ENCODE measurements at regions not wholly inside any gene's neighbourhood (a gene's known extent, or its start where the extent isn't known, plus 50 kb on each side); places are given as distances from the start of the nearest gene placed in this dataset.

DNA sequence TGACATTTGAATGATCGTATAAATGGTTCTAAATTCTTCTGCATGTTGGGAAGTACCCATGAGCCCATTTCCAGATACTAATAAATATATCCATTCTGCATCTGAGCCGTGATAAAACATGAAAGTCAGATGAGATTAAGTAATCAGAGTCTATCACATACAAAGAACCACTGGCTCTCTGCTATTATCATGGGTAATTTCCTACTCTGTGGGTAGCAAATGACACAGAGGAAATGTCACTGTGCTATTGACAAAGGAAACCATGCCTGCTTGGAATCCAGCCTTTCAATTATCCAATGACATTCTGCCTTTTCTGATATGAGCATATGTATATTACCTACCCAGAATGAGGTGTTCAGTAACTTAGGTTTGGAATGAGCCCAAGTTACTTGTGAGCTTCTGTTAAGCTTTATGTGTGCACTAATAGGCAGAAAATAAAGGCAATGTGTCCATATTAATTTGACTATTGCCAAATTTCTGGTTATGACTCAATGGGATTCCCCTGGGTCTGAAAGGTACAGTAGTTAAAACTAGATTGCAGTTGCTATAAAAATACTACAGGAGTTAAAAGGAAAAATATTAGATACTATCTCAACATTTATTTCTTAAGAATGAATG, 238.7 kb upstream of the KCNIP4 start:
- Histone ChIP-seq H3K27ac (ENCODE audit: extremely low read depth, low read depth, low read length) (no peak overlapping the region), H3K4me1 (ENCODE audit: control insufficient read depth, insufficient read depth, low read length) (no peaks in the 10 kb centered on the region), H3K4me3 (ENCODE audit: low read depth, low read length) (no peak overlapping the region), H3K9me3 (ENCODE audit: control insufficient read depth, insufficient read depth, low read depth, low read length) (no peaks in the 10 kb centered on the region), H3K36me3 (ENCODE audit: control insufficient read depth in 2 of 2, insufficient read depth in 1 of 2, low read length in 2 of 2) (no peaks in the 10 kb centered on the region)
- TF ChIP-seq SP2 (tag by site-specific recombination; IDR thresholded peaks at IDR 0.05) (no peak), MZF1 (tag by site-specific recombination; IDR thresholded peaks at IDR 0.05; ENCODE audit: borderline replicate concordance) (no peak), ZNF629 (tag by site-specific recombination; IDR thresholded peaks at IDR 0.05) (no peak)
- POLR2A ChIA-PET, result no interaction called here
- CTCF ChIA-PET, result no interaction called here

DNA sequence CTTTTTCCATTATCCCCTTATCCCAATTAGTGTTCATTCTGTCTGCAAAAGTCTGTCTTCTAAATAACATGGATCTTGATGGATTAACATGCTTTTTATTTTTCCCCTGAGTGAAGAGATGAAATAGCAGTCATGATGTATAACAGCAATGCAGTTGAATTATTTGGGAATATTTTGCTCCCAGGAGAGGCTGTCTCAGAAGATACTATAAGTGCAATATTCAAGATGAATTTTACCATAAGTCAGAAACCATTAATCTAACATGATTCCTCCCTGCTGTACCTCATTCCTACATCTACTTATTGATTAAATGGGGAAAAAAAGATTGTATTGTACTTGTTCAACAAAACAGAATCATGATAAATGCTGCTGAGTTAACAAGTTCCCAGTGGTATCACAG, 233.2 kb upstream of the KCNIP4 start:
- H3K36me3 ChIP-seq (ENCODE audit: control insufficient read depth in 2 of 2, insufficient read depth in 1 of 2, low read length in 2 of 2), result no peaks in the 10 kb centered on the region
- H3K4me1 ChIP-seq (ENCODE audit: control insufficient read depth, insufficient read depth, low read length), result no peaks in the 10 kb centered on the region
- H3K4me3 ChIP-seq (ENCODE audit: low read depth, low read length), result no peak overlapping the region
- TF ChIP-seq, protein P1, sequence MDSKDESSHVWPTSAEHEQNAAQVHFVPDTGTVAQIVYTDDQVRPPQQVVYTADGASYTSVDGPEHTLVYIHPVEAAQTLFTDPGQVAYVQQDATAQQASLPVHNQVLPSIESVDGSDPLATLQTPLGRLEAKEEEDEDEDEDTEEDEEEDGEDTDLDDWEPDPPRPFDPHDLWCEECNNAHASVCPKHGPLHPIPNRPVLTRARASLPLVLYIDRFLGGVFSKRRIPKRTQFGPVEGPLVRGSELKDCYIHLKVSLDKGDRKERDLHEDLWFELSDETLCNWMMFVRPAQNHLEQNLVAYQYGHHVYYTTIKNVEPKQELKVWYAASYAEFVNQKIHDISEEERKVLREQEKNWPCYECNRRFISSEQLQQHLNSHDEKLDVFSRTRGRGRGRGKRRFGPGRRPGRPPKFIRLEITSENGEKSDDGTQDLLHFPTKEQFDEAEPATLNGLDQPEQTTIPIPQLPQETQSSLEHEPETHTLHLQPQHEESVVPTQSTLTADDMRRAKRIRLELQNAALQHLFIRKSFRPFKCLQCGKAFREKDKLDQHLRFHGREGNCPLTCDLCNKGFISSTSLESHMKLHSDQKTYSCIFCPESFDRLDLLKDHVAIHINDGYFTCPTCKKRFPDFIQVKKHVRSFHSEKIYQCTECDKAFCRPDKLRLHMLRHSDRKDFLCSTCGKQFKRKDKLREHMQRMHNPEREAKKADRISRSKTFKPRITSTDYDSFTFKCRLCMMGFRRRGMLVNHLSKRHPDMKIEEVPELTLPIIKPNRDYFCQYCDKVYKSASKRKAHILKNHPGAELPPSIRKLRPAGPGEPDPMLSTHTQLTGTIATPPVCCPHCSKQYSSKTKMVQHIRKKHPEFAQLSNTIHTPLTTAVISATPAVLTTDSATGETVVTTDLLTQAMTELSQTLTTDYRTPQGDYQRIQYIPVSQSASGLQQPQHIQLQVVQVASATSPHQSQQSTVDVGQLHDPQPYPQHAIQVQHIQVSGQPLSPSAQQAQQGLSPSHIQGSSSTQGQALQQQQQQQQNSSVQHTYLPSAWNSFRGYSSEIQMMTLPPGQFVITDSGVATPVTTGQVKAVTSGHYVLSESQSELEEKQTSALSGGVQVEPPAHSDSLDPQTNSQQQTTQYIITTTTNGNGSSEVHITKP (tag by site-specific recombination; IDR thresholded peaks at IDR 0.05), result no peak
- no peak for TF ChIP-seq ZNF221 (tag by site-specific recombination; IDR thresholded peaks at IDR 0.05; ENCODE audit: borderline replicate concordance)
- no peak for TF ChIP-seq ZNF354C (tag by site-specific recombination; IDR thresholded peaks at IDR 0.05; ENCODE audit: borderline replicate concordance, low read depth)
- no peak for TF ChIP-seq ZNF555 (tag by site-specific recombination; conservative IDR thresholded peaks at IDR 0.05)
- TF ChIP-seq, protein P2, sequence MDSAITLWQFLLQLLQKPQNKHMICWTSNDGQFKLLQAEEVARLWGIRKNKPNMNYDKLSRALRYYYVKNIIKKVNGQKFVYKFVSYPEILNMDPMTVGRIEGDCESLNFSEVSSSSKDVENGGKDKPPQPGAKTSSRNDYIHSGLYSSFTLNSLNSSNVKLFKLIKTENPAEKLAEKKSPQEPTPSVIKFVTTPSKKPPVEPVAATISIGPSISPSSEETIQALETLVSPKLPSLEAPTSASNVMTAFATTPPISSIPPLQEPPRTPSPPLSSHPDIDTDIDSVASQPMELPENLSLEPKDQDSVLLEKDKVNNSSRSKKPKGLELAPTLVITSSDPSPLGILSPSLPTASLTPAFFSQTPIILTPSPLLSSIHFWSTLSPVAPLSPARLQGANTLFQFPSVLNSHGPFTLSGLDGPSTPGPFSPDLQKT (IDR thresholded peaks at IDR 0.05; ENCODE audit: borderline replicate concordance, low read depth, low read length), result no peak
- TF ChIP-seq ZNF792 (tag by site-specific recombination; IDR thresholded peaks at IDR 0.05), result no peak
- no peak for TF ChIP-seq MYNN (tag by site-specific recombination; IDR thresholded peaks at IDR 0.05; ENCODE audit: borderline replicate concordance)
- no peak for TF ChIP-seq ZFHX2 (tag by site-specific recombination; conservative IDR thresholded peaks at IDR 0.05)
- TF ChIP-seq, protein P3, sequence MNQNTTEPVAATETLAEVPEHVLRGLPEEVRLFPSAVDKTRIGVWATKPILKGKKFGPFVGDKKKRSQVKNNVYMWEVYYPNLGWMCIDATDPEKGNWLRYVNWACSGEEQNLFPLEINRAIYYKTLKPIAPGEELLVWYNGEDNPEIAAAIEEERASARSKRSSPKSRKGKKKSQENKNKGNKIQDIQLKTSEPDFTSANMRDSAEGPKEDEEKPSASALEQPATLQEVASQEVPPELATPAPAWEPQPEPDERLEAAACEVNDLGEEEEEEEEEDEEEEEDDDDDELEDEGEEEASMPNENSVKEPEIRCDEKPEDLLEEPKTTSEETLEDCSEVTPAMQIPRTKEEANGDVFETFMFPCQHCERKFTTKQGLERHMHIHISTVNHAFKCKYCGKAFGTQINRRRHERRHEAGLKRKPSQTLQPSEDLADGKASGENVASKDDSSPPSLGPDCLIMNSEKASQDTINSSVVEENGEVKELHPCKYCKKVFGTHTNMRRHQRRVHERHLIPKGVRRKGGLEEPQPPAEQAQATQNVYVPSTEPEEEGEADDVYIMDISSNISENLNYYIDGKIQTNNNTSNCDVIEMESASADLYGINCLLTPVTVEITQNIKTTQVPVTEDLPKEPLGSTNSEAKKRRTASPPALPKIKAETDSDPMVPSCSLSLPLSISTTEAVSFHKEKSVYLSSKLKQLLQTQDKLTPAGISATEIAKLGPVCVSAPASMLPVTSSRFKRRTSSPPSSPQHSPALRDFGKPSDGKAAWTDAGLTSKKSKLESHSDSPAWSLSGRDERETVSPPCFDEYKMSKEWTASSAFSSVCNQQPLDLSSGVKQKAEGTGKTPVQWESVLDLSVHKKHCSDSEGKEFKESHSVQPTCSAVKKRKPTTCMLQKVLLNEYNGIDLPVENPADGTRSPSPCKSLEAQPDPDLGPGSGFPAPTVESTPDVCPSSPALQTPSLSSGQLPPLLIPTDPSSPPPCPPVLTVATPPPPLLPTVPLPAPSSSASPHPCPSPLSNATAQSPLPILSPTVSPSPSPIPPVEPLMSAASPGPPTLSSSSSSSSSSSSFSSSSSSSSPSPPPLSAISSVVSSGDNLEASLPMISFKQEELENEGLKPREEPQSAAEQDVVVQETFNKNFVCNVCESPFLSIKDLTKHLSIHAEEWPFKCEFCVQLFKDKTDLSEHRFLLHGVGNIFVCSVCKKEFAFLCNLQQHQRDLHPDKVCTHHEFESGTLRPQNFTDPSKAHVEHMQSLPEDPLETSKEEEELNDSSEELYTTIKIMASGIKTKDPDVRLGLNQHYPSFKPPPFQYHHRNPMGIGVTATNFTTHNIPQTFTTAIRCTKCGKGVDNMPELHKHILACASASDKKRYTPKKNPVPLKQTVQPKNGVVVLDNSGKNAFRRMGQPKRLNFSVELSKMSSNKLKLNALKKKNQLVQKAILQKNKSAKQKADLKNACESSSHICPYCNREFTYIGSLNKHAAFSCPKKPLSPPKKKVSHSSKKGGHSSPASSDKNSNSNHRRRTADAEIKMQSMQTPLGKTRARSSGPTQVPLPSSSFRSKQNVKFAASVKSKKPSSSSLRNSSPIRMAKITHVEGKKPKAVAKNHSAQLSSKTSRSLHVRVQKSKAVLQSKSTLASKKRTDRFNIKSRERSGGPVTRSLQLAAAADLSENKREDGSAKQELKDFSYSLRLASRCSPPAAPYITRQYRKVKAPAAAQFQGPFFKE (tag by site-specific recombination; IDR thresholded peaks at IDR 0.05; ENCODE audit: borderline replicate concordance), result no peak
- TF ChIP-seq ZNF146 (tag by site-specific recombination; IDR thresholded peaks at IDR 0.05), result no peak
- TF ChIP-seq ZNF140 (tag by site-specific recombination; IDR thresholded peaks at IDR 0.05), result no peak
- TF ChIP-seq MEIS1 (CRISPR knock-in tag; IDR thresholded peaks at IDR 0.05; ENCODE audit: borderline replicate concordance), result no peak
- TF ChIP-seq KLF7 (tag by site-specific recombination; IDR thresholded peaks at IDR 0.05; ENCODE audit: borderline replicate concordance), result no peak
- H3K27ac ChIP-seq (ENCODE audit: extremely low read depth, low read depth, low read length), result no peak overlapping the region
- H3K9me3 ChIP-seq (ENCODE audit: control insufficient read depth, insufficient read depth, low read depth, low read length), result no peaks in the 10 kb centered on the region
- CTCF ChIA-PET, result no interaction called here
- POLR2A ChIA-PET, result no interaction called here

All from HEK293 (cell line).